ENCODE measurements at regions not wholly inside any gene's neighbourhood (a gene's known extent, or its start where the extent isn't known, plus 50 kb on each side); places are given as distances from the start of the nearest gene placed in this dataset.
"Not testable (repeated sequence)": the region's sequence is repeated elsewhere in the genome, so short reads cannot be mapped to it uniquely, and the experiment has no call there.

DNA sequence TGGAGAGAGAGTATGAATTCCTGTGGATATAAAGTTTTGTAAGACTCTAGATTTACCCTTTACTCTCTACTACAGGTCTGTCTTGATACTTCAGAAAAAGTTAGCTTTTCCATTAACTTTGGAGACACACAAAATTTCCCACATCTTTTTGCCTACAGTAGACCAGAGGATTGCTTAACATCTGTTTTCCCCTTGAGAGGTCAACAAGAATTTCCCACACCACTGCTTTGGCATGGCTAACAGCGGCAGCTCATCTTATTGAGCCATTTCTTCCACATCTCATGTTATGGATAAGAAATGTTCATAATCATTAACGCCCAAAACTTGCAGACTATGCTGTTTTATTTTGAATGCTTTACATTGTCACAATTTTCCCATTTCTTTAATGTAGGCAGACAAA, 273.6 kb upstream of the RGPD4 start:
- WGBS = 86% methylated on average over 2 of the region's 2 CpGs
- Histone ChIP-seq H3K27me3 (ENCODE audit: control insufficient read depth in 2 of 2, insufficient read depth in 1 of 2, low read length in 1 of 2) (no peaks in the 10 kb centered on the region), H3K4me1 (ENCODE audit: control insufficient read depth in 2 of 2, insufficient read depth in 2 of 2, low read length in 2 of 2) (no peaks in the 10 kb centered on the region), H3K9me3 (ENCODE audit: control insufficient read depth in 2 of 2, insufficient read depth in 1 of 2, low read length in 1 of 2) (peaks cover 1 to 4% of the 10 kb centered on the region in 2 donors), H3K4me3 (ENCODE audit: low read length in 2 of 2) (no peak overlapping the region), H3K27ac (ENCODE audit: low read depth in 1 of 2, low read length in 1 of 2) (no peak overlapping the region), H3K36me3 (ENCODE audit: control insufficient read depth in 2 of 2, insufficient read depth in 2 of 2, low read length in 1 of 2) (no peaks in the 10 kb centered on the region)
- DNase-seq (ENCODE audit: low read depth in 6 of 9, low spot score in 9 of 9) = no peak

DNA sequence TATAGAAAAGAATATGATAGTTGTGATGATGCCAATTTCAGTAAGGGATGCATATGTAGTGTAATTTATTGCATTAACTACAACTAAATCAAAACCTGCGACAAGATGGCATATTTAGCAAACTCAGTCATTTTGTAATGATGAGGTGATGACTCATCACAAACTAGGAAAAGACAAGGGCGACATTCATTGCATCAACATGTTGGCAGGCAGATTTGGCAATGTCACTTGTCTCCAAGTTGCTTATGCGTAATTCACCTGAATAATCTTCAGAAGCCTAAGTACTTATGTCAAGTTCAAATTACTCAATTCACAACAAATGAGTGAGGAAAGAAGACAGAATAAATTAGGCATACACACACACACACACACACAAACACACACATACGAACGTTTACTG, 273.2 kb upstream of the RGPD4 start:
- Histone ChIP-seq H3K27me3 (ENCODE audit: control insufficient read depth in 2 of 2, insufficient read depth in 1 of 2, low read length in 1 of 2) (no peaks in the 10 kb centered on the region), H3K27ac (ENCODE audit: low read depth in 1 of 2, low read length in 1 of 2) (no peak overlapping the region), H3K9me3 (ENCODE audit: control insufficient read depth in 2 of 2, insufficient read depth in 1 of 2, low read length in 1 of 2) (peaks cover 1 to 4% of the 10 kb centered on the region in 2 donors), H3K4me1 (ENCODE audit: control insufficient read depth in 2 of 2, insufficient read depth in 2 of 2, low read length in 2 of 2) (no peaks in the 10 kb centered on the region), H3K4me3 (ENCODE audit: low read length in 2 of 2) (no peak overlapping the region), H3K36me3 (ENCODE audit: control insufficient read depth in 2 of 2, insufficient read depth in 2 of 2, low read length in 1 of 2) (no peaks in the 10 kb centered on the region)
- WGBS = 92% methylated on average over 5 of the region's 5 CpGs
- DNase-seq (ENCODE audit: low read depth in 6 of 9, low spot score in 9 of 9) = no peak

GRCh38 chr2:107556038-107556627, 270.6 kb upstream of the RGPD4 start:
- WGBS = 81% methylated on average over 5 of the region's 5 CpGs
- H3K9me3 ChIP-seq (ENCODE audit: control insufficient read depth in 2 of 2, insufficient read depth in 1 of 2, low read length in 1 of 2) = peaks cover 1 to 4% of the 10 kb centered on the region in 2 donors
- H3K36me3 ChIP-seq (ENCODE audit: control insufficient read depth in 2 of 2, insufficient read depth in 2 of 2, low read length in 1 of 2) = no peaks in the 10 kb centered on the region

GRCh38 chr2:107558295-107558694, 268.4 kb upstream of the RGPD4 start:
- Histone ChIP-seq H3K36me3 (ENCODE audit: control insufficient read depth in 2 of 2, insufficient read depth in 2 of 2, low read length in 1 of 2) (no peaks in the 10 kb centered on the region), H3K9me3 (ENCODE audit: control insufficient read depth in 2 of 2, insufficient read depth in 1 of 2, low read length in 1 of 2) (peaks cover 1 to 4% of the 10 kb centered on the region in 2 donors), H3K4me3 (ENCODE audit: low read length in 2 of 2) (no peak overlapping the region), H3K27ac (ENCODE audit: low read depth in 1 of 2, low read length in 1 of 2) (no peak overlapping the region), H3K27me3 (ENCODE audit: control insufficient read depth in 2 of 2, insufficient read depth in 1 of 2, low read length in 1 of 2) (no peaks in the 10 kb centered on the region), H3K4me1 (ENCODE audit: control insufficient read depth in 2 of 2, insufficient read depth in 2 of 2, low read length in 2 of 2) (no peaks in the 10 kb centered on the region)
- WGBS = 97% methylated on average over 3 of the region's 3 CpGs
- DNase-seq (ENCODE audit: low read depth in 6 of 9, low spot score in 9 of 9) = no peak

More at GRCh38 chr2:107556038-107556627, 270.6 kb upstream of the RGPD4 start:
- no peak overlapping the region for H3K4me3 ChIP-seq (ENCODE audit: low read length in 2 of 2)
- no peak overlapping the region for H3K27ac ChIP-seq (ENCODE audit: low read depth in 1 of 2, low read length in 1 of 2)
- DNase-seq (ENCODE audit: low read depth in 6 of 9, low spot score in 9 of 9) = no peak
- no peaks in the 10 kb centered on the region for H3K4me1 ChIP-seq (ENCODE audit: control insufficient read depth in 2 of 2, insufficient read depth in 2 of 2, low read length in 2 of 2)
- H3K27me3 ChIP-seq (ENCODE audit: control insufficient read depth in 2 of 2, insufficient read depth in 1 of 2, low read length in 1 of 2) = no peaks in the 10 kb centered on the region

GRCh38 chr2:107569496-107569895, 257.2 kb upstream of the RGPD4 start:
- no peak for DNase-seq (ENCODE audit: low read depth in 6 of 9, low spot score in 9 of 9)
- Histone ChIP-seq H3K27me3 (ENCODE audit: control insufficient read depth in 2 of 2, insufficient read depth in 1 of 2, low read length in 1 of 2) (no peaks in the 10 kb centered on the region), H3K4me3 (ENCODE audit: low read length in 2 of 2) (no peak overlapping the region), H3K4me1 (ENCODE audit: control insufficient read depth in 2 of 2, insufficient read depth in 2 of 2, low read length in 2 of 2) (no peaks in the 10 kb centered on the region), H3K27ac (ENCODE audit: low read depth in 1 of 2, low read length in 1 of 2) (no peak overlapping the region), H3K36me3 (ENCODE audit: control insufficient read depth in 2 of 2, insufficient read depth in 2 of 2, low read length in 1 of 2) (no peaks in the 10 kb centered on the region), H3K9me3 (ENCODE audit: control insufficient read depth in 2 of 2, insufficient read depth in 1 of 2, low read length in 1 of 2) (no peaks in the 10 kb centered on the region)
- WGBS = 88% methylated on average over 1 of the region's 1 CpG

- Histone ChIP-seq H3K4me3 (ENCODE audit: low read length in 2 of 2) (no peak overlapping the region), H3K4me1 (ENCODE audit: control insufficient read depth in 2 of 2, insufficient read depth in 2 of 2, low read length in 2 of 2) (no peaks in the 10 kb centered on the region), H3K36me3 (ENCODE audit: control insufficient read depth in 2 of 2, insufficient read depth in 2 of 2, low read length in 1 of 2) (no peaks in the 10 kb centered on the region), H3K27me3 (ENCODE audit: control insufficient read depth in 2 of 2, insufficient read depth in 1 of 2, low read length in 1 of 2) (no peaks in the 10 kb centered on the region), H3K9me3 (ENCODE audit: control insufficient read depth in 2 of 2, insufficient read depth in 1 of 2, low read length in 1 of 2) (no peaks in the 10 kb centered on the region), H3K27ac (ENCODE audit: low read depth in 1 of 2, low read length in 1 of 2) (no peak overlapping the region)
- no peak for DNase-seq (ENCODE audit: low read depth in 6 of 9, low spot score in 9 of 9)
- 98% methylated on average over 1 of the region's 1 CpG for WGBS
These were observed 255.8 kb upstream of the RGPD4 start for GRCh38 chr2:107570876-107571275.

DNA sequence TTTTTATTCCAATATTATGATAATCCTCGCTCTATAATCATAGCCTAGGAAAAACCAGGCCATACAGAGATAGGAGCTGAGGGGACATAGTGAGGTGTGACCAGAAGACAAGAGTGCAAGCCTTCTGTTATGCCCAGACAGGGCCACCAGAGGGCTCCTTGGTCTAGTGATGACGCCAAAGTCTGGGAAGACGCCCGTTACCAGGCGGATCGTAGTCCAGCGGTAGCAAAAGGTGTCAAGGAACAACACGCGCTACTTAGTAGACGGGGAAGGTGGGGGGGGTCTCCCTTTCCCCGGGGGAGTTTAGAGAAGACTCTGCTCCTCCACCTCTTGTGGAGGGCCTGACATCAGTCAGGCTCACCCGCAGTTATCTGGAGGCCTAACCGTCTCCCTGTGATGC, 253.8 kb upstream of the RGPD4 start:
- not testable (repeated sequence) for DNase-seq (ENCODE audit: low read depth in 6 of 9, low spot score in 9 of 9); H3K36me3 ChIP-seq (ENCODE audit: control insufficient read depth in 2 of 2, insufficient read depth in 2 of 2, low read length in 1 of 2); H3K4me1 ChIP-seq (ENCODE audit: control insufficient read depth in 2 of 2, insufficient read depth in 2 of 2, low read length in 2 of 2); H3K9me3 ChIP-seq (ENCODE audit: control insufficient read depth in 2 of 2, insufficient read depth in 1 of 2, low read length in 1 of 2); H3K4me3 ChIP-seq (ENCODE audit: low read length in 2 of 2); H3K27me3 ChIP-seq (ENCODE audit: control insufficient read depth in 2 of 2, insufficient read depth in 1 of 2, low read length in 1 of 2); H3K27ac ChIP-seq (ENCODE audit: low read depth in 1 of 2, low read length in 1 of 2)
- 82% methylated on average over 13 of the region's 13 CpGs for WGBS

GRCh38 chr2:107576991-107577390, 249.7 kb upstream of the RGPD4 start:
- Histone ChIP-seq H3K4me1 (ENCODE audit: control insufficient read depth in 2 of 2, insufficient read depth in 2 of 2, low read length in 2 of 2) (no peaks in the 10 kb centered on the region), H3K27me3 (ENCODE audit: control insufficient read depth in 2 of 2, insufficient read depth in 1 of 2, low read length in 1 of 2) (no peaks in the 10 kb centered on the region), H3K36me3 (ENCODE audit: control insufficient read depth in 2 of 2, insufficient read depth in 2 of 2, low read length in 1 of 2) (no peaks in the 10 kb centered on the region), H3K27ac (ENCODE audit: low read depth in 1 of 2, low read length in 1 of 2) (no peak overlapping the region), H3K9me3 (ENCODE audit: control insufficient read depth in 2 of 2, insufficient read depth in 1 of 2, low read length in 1 of 2) (no peaks in the 10 kb centered on the region), H3K4me3 (ENCODE audit: low read length in 2 of 2) (no peak overlapping the region)
- no peak for DNase-seq (ENCODE audit: low read depth in 6 of 9, low spot score in 9 of 9)
- 93% methylated on average over 5 of the region's 5 CpGs for WGBS

DNA sequence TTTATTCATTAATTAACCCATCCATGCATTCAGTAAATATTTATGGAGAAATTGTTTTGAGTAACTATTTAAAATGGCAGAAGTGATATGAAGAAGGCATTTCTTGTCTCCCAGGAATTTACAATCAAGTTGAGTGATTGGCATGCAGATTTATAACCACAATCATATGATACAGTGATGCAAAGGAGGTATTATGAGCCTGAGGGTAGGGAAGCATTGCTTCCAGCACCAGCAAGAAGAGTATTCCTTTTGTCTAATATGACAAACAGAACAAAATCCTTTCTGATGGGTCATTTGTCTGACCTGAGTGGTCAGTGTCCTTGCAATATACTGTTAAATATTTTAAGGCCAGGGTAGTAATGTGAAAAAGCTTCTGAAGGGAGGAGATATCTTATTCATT, 244.2 kb upstream of the RGPD4 start:
- H3K27me3 ChIP-seq (ENCODE audit: control insufficient read depth in 2 of 2, insufficient read depth in 1 of 2, low read length in 1 of 2) = no peaks in the 10 kb centered on the region
- H3K9me3 ChIP-seq (ENCODE audit: control insufficient read depth in 2 of 2, insufficient read depth in 1 of 2, low read length in 1 of 2) = no peaks in the 10 kb centered on the region
- DNase-seq (ENCODE audit: low read depth in 6 of 9, low spot score in 9 of 9) = no peak
- H3K36me3 ChIP-seq (ENCODE audit: control insufficient read depth in 2 of 2, insufficient read depth in 2 of 2, low read length in 1 of 2) = no peaks in the 10 kb centered on the region
- no peak overlapping the region for H3K27ac ChIP-seq (ENCODE audit: low read depth in 1 of 2, low read length in 1 of 2)
- no peak overlapping the region for H3K4me3 ChIP-seq (ENCODE audit: low read length in 2 of 2)
- H3K4me1 ChIP-seq (ENCODE audit: control insufficient read depth in 2 of 2, insufficient read depth in 2 of 2, low read length in 2 of 2) = no peaks in the 10 kb centered on the region

DNA sequence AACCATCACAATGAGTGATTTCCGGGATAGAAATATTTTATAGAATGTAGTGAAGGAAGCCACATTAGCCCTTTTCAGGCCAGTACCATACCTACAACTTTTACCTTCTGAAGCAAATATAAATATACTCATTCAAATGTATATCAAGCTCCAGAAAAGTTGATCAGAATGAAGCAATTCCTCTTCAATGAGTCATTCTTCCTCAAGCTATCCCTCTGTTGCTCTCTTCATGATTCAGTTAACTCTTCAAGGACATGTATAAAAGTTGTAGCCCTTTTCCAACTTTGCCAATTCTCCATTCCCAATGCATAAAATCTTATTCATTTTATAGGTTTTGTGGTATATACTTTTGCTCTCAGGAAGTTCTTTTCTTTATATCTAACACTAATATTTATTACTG, 242.1 kb upstream of the RGPD4 start:
- 96% methylated on average over 1 of the region's 1 CpG for WGBS

More for the DNA sequence above, 242.1 kb upstream of the RGPD4 start:
- no peaks in the 10 kb centered on the region for H3K9me3 ChIP-seq (ENCODE audit: control insufficient read depth in 2 of 2, insufficient read depth in 1 of 2, low read length in 1 of 2)
- DNase-seq (ENCODE audit: low read depth in 6 of 9, low spot score in 9 of 9) = no peak
- no peak overlapping the region for H3K4me3 ChIP-seq (ENCODE audit: low read length in 2 of 2)
- H3K36me3 ChIP-seq (ENCODE audit: control insufficient read depth in 2 of 2, insufficient read depth in 2 of 2, low read length in 1 of 2) = no peaks in the 10 kb centered on the region
- H3K27ac ChIP-seq (ENCODE audit: low read depth in 1 of 2, low read length in 1 of 2) = no peak overlapping the region
- no peaks in the 10 kb centered on the region for H3K27me3 ChIP-seq (ENCODE audit: control insufficient read depth in 2 of 2, insufficient read depth in 1 of 2, low read length in 1 of 2)
- no peaks in the 10 kb centered on the region for H3K4me1 ChIP-seq (ENCODE audit: control insufficient read depth in 2 of 2, insufficient read depth in 2 of 2, low read length in 2 of 2)

Measured in thymus (tissue), 11 donors.